ENCODE measurements at regions not wholly inside any gene's neighbourhood (a gene's known extent, or its start where the extent isn't known, plus 50 kb on each side); places are given as distances from the start of the nearest gene placed in this dataset.
"Not testable (repeated sequence)": the region's sequence is repeated elsewhere in the genome, so short reads cannot be mapped to it uniquely, and the experiment has no call there.

DNA sequence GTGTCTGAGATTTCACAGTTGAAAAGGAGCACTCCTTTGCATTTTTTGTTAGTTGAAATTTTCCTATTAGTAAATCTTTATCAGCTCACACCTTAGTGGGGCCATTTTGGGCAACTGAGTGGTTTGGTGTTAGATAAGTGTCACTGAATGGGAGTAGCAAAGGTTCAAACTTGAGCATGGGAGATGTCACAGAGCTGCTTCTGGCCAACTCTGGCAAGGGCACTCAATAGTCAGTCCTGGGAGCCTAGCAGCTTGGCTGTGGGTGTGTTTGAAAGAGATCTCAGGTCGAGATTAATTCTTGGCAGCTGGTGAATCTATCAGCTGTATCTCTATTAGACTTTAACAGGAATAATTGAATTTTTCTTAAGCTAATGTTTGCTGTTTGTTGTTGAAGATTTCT is 579.3 kb downstream of the EDEM1 start:
- Histone ChIP-seq H3K9me3 (no peaks in the 10 kb centered on the region), H3K36me3 (no peaks in the 10 kb centered on the region), H3K27ac (no peak overlapping the region), H3K4me1 (no peaks in the 10 kb centered on the region), H3K4me3 (no peak overlapping the region), H3K27me3 (no peaks in the 10 kb centered on the region)
- 36 to 38% methylated on average over 1 of the region's 1 CpG for WGBS, 2 donors
- DNase-seq (ENCODE audit: low spot score in 2 of 2): no peak
- TF ChIP-seq EP300 (IDR thresholded peaks at IDR 0.05) (no peak), POLR2A (IDR thresholded peaks at IDR 0.05) (no peak)
- TF ChIP-seq, protein P1, sequence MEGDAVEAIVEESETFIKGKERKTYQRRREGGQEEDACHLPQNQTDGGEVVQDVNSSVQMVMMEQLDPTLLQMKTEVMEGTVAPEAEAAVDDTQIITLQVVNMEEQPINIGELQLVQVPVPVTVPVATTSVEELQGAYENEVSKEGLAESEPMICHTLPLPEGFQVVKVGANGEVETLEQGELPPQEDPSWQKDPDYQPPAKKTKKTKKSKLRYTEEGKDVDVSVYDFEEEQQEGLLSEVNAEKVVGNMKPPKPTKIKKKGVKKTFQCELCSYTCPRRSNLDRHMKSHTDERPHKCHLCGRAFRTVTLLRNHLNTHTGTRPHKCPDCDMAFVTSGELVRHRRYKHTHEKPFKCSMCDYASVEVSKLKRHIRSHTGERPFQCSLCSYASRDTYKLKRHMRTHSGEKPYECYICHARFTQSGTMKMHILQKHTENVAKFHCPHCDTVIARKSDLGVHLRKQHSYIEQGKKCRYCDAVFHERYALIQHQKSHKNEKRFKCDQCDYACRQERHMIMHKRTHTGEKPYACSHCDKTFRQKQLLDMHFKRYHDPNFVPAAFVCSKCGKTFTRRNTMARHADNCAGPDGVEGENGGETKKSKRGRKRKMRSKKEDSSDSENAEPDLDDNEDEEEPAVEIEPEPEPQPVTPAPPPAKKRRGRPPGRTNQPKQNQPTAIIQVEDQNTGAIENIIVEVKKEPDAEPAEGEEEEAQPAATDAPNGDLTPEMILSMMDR (IDR thresholded peaks at IDR 0.05): no peak

DNA sequence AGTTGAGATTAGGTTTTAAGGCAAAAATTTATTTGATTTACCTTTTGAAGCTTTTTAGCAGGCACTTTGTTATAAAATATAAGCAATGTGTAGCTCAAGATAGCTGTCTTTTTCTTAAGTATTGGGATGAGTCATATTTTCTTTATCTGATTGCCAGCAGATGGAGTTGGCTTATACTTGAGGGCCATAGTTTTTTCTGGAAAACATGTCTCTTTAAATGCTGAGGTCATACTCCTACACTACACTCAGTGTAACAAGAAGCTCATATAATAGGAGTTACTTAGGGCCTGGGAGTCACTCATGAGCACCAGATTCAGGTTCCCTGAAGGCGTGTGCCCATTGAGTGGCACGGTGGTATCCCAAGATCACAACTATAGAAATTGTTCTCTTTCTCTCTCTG is 579.8 kb downstream of the EDEM1 start:
- Histone ChIP-seq H3K27ac (no peak overlapping the region), H3K4me1 (no peaks in the 10 kb centered on the region), H3K27me3 (no peaks in the 10 kb centered on the region), H3K36me3 (no peaks in the 10 kb centered on the region), H3K4me3 (no peak overlapping the region), H3K9me3 (no peaks in the 10 kb centered on the region)
- 74 to 92% methylated on average over 2 of the region's 2 CpGs for WGBS, 2 donors
- no peak for DNase-seq (ENCODE audit: low spot score in 2 of 2)
- TF ChIP-seq POLR2A (IDR thresholded peaks at IDR 0.05): no peak
- TF ChIP-seq EP300 (IDR thresholded peaks at IDR 0.05): no peak
- TF ChIP-seq, protein P1 (IDR thresholded peaks at IDR 0.05): no peak

DNA sequence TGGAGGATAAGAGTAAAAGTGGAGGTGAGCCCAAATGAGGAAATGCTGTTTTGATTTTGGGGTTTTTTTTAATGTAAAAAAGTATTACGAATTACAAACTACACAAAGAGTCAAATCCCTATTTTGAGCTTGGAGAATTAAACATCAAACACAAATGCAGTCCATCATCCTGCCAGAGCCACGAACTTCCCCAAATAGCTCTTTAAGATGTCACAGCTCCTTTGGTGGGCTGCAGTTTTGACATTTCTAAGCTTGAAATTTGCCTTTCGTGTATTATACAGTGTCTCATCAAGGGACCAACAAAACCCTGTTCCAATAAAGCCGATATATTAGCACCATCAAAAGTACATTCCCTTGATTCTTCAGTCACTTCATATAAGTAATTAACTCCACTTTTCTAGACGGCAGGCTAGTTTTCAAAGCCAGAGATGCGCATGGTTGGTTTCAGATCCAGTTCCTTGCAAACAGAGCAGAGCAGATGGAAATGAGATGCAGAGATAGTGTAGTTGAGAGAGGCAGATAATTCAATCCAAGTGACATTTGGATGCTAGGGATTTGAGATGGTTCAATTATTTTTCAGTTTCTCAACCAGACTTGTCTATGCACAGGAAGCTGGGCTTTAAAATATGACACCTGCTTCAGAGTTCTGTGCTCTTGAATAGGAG is 580.9 kb downstream of the EDEM1 start:
- WGBS, 2 donors: 71 to 80% methylated on average over 6 of the region's 6 CpGs
- Histone ChIP-seq H3K27me3 (no peaks in the 10 kb centered on the region), H3K36me3 (no peaks in the 10 kb centered on the region), H3K4me1 (no peaks in the 10 kb centered on the region), H3K27ac (no peak overlapping the region), H3K4me3 (no peak overlapping the region), H3K9me3 (no peaks in the 10 kb centered on the region)
- TF ChIP-seq, protein P1 (IDR thresholded peaks at IDR 0.05): no peak
- no peak for TF ChIP-seq EP300 (IDR thresholded peaks at IDR 0.05)
- no peak for TF ChIP-seq POLR2A (IDR thresholded peaks at IDR 0.05)
- DNase-seq (ENCODE audit: low spot score in 2 of 2): no peak

DNA sequence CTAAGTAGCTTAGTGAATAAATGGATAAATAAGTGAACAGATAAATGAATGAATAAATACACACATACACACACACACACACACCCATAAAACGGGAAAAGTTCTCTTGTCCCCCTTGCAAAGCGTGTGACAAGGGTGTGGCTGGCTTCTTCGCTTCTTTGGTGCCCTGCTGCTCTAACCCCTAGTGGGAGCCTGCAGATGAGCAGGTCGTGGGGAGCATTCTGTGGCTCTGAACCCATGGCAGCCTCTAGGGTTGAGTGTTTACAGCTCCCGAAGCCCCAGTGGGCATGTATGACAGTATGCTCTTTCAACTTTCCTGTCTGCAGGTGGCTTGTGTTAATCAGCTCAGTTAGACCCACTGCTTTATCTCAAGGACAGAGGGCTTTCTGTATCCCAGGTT is 582.3 kb downstream of the EDEM1 start:
- H3K4me1 ChIP-seq: no peaks in the 10 kb centered on the region
- no peak for TF ChIP-seq POLR2A (IDR thresholded peaks at IDR 0.05)
- TF ChIP-seq, protein P1 (IDR thresholded peaks at IDR 0.05): no peak
- TF ChIP-seq EP300 (IDR thresholded peaks at IDR 0.05): no peak
- WGBS, 2 donors: 73 to 74% methylated on average over 5 of the region's 5 CpGs

DNA sequence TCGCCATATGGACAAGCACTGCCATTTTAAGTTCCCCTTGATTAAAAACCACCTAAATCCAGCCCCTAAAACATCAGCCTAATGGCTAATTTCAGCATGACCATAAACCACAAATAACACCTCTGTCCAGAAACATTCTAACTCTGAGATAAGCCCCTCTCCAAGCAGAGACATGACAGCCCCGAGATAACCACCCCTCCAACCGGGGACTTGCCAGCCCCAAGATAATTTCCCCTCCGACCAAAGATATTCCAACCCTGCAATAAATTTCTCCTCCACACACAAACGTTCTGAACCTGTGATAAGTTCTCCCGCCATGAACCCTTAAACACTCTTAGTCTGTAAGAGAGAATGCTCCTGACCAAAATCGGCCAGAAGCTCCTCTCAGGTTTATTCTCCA is 586.8 kb downstream of the EDEM1 start:
- no peaks in the 10 kb centered on the region for H3K4me1 ChIP-seq
- TF ChIP-seq, protein P1 (IDR thresholded peaks at IDR 0.05): no peak
- no peak for TF ChIP-seq EP300 (IDR thresholded peaks at IDR 0.05)
- TF ChIP-seq POLR2A (IDR thresholded peaks at IDR 0.05): no peak
- no peak for DNase-seq (ENCODE audit: low spot score in 2 of 2)
- H3K9me3 ChIP-seq: peaks cover 0 to 6% (median 0%) of the 10 kb centered on the region in 4 donors
- H3K27ac ChIP-seq: no peak overlapping the region
- H3K36me3 ChIP-seq: no peaks in the 10 kb centered on the region
- no peaks in the 10 kb centered on the region for H3K27me3 ChIP-seq
- H3K4me3 ChIP-seq: no peak overlapping the region
- 68 to 76% methylated on average over 7 of the region's 7 CpGs for WGBS, 2 donors

More for the DNA sequence above, 582.3 kb downstream of the EDEM1 start:
- no peaks in the 10 kb centered on the region for H3K9me3 ChIP-seq
- no peak for DNase-seq (ENCODE audit: low spot score in 2 of 2)
- H3K27ac ChIP-seq: no peak overlapping the region
- no peaks in the 10 kb centered on the region for H3K27me3 ChIP-seq
- no peak overlapping the region for H3K4me3 ChIP-seq
- no peaks in the 10 kb centered on the region for H3K36me3 ChIP-seq

DNA sequence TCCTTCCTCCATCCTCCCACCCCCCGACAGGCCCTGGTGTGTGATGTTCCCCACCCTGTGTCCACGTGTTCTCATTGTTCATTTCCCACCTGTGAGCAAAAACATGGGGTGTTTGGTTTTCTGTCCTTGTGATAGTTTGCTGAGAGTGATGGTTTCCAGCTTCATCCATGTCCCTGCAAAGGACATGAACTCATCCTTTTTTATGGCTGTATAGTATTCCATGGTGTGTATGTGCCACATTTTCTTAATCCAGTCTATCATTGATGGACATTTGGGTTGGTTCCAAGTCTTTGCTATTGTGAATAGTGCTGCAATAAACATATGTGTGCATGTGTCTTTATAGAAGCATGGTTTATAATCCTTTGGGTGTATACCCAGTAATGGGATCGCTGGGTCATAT is 587.6 kb downstream of the EDEM1 start:
- H3K9me3 ChIP-seq; H3K36me3 ChIP-seq; DNase-seq (ENCODE audit: low spot score in 2 of 2); H3K4me1 ChIP-seq; H3K27ac ChIP-seq; H3K4me3 ChIP-seq; H3K27me3 ChIP-seq: not testable (repeated sequence)
- WGBS, 2 donors: 92 to 95% methylated on average over 3 of the region's 3 CpGs
